SIG-M5 treated with dmso at 0.1 percent for 504 hours (cell line): ENCODE measurements at regions not wholly inside any gene's neighbourhood (a gene's known extent, or its start where the extent isn't known, plus 50 kb on each side); places are given as distances from the start of the nearest gene placed in this dataset.

Experiments used
- DNase-seq: peaks from one replicate; lab custom pipeline; 2025; ENCODE audit not compliant: unreplicated experiment; lab: John Stamatoyannopoulos, UW

DNA sequence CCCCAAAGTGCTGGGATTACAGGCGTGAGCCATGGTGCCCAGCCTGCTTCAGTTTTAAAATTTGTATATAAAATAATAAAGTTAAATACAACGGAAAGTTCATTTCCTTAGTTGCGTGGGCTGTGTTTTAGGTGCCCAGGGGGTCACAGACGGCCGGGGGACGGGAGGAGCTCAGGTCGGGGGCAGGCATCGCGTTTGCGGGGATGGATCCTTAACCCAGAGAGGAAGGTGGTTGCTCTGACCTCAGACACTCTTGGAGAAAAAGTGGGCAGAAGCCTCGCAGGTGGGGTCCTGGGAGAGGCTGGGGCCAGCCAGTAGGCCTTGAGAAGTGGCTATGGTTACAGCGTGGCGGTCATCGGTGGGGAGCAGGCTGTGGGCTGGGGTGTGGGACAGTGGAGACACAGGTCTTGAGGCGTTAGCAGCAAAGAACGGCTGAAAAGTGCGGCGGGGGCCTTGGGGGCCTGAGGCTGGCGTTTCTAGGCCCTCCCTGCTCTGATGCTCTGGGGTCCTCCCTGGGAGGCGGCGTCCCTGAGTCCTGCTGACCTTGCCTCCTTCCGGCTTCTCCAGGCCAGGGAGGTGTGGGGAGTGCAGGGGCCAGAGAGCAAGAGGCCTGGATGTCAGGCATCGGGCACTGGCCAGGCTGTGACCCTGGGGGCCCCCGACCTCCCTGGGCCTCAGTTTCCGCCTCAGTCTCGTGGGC lies 54.4 kb downstream of the UNCX start:
- DNase-seq: no peak

DNA sequence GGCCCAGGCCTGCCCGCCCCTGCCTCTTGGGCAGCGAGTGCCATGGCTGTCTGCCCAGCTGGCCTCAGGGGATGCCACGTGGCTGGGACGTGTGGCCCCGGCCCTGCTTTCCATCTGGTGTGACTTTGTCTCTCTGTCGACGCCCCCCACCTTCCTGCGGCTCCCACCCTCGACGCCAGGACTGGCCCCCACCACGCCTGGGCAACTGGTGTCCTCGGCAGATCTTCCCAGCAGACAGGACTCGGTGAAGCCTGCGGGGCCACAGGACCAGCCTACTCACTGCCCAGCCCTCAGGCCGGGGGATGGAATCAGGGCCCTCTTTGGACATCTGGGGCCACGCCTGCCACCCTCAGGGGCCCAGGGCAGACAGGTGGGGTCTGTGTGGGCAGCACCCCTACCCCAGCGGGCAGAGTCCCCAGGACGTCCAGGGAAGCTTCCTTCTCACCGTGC lies 55.1 kb downstream of the UNCX start:
- DNase-seq: no peak

DNA sequence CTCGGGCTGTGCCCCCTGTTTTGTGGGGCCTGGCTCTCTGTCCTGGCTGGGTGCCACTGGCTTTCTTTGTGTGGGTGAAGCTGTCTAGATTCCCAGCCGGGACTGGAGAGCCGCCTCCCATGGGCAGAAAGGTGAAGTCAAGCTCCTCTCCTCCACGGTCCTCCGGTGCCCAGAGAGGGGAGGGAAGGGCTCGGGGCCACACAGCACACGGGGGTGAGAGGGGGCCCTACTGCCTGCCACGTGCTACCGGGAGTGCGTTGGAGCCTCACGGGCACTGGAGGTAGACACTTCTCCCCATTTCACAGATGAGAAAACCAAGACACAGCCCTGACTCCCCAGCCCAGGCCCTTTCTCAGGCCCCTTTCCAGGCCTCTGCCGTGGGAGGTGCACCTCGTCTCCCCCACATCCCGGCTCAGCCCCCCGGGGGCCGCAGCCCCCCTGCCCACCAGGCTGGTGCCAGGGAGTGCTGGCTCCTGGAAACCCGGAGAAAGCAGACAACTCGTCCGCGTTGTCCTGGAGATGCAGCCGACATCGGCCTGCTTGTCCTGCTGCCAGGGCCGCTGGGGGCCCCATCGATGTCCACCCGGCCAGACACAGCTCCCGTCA lies 55.8 kb downstream of the UNCX start:
- DNase-seq: no peak

DNA sequence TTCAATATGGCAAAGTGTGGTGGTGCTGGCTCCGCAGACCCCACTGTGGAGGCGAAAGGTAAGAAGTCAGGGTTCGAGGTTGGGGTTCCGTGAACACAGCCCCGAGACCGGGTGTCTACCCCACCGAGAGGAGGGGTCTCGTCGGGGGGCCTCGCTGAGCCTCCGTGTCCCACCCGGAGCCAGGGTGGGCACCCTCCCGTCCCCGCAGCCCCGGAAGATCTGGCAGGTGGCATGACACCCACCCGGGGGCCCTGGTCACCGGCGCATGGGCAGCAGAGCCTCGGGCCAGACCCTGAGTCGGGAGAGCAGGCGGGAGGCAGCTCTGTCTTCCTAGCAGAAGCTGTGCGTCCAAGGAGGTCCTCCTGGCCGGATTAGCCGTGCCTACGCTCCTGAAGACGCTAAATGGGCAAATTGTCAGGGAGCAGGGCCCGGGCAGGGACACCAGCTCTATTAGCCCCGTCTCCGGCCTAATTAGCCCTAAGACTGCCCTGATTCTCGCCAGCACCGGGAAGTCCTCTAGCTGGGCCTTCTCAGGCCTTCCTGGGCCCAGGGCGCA lies 56.4 kb downstream of the UNCX start:
- DNase-seq: no peak

DNA sequence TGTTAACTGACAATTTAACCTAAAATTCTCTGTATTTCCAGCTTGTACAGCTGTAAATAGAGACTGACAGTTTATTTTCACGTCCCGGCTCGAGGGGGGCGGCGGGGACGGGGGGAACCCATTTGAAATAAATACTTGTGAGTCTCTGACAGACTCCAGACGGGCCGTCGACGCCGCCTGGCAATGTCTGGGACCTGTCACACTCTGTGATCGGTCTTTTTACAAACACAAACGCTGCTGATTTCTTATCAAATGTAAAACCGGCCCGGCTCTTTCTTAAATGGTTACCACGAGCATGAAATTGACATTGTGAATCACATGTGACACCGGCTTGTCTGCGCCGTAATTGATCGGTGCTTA lies 57.0 kb downstream of the UNCX start:
- DNase-seq: no peak

DNA sequence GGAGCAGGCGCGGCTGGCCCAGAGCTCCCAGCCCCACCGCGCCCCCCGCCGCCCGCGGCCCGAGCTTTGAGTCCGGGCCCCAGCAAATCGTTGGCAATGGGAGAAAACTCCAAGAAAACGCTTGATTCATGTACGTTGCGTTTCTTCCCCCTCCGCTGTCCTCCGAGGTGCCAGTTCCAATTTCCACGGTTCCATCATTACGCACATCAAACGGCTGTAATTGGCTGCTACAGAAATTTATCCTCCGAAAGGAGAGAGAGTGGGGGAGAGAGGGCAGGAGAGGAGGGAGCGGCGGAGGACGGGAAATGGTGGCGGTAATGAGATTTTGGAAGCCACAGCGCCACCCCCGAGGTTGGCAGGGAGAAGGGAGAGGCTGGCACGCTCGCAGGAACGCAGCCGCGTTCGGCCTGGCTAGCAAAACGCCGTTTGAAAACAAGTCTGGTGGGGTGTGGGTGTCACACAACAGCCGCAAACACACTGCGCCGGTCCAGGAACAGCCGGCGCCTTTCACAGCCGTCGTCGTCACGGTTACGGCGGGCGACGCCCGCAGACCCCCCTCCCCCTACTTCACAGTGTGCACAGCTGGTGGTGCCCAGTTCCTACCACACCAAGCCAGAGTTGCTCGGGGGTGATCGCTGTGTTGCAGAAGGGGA lies 57.5 kb downstream of the UNCX start:
- peak; percentile 27 for DNase-seq

DNA sequence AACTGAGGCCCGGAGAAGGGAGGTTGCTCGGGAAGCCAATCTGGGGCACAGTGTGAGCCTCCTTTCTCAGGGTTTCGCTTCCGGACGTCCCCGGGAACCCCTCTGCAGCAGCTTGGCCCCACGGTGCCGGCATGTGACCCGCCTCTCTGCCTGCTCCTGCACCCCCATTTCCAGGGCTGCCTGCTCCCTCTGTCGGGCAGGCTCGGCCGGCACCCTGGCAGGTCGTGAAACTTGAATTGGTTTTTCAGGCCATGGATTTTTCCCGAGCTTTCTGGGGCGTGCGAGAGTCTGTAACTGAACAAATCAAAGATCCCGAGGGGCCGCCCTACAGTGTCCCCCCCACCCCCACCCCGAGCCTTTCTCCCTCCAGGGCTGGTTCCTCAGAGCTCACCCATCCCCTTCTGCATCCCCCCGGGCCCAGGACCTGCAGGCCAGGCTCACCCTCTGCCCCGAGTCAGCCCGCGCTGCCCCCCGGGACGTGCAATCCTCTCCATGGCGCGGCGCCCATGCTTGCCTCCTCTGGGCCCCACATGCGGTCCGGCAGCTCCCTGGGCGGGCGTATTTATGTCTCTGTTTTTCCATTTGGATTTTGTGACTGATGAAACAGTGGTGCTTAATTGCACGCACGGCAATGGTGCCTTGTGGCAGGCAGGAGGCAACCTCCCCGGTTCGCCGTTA lies 58.1 kb downstream of the UNCX start:
- no peak for DNase-seq

DNA sequence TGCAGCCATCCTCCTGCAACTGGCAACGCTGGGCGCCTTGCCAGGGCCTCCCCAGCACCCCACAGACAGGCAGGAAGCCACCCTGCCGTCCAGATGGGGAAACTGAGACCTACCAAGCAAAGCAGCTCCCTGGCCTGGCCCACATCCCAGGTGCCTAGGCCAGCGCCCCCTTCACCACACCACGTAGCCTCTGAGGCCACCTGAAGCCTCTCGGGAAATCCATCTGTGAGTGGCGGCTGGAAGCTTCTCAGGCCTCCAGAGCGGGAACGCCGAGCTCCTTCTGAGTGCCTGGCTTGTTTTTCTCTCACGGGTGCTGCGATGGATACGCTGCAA lies 58.7 kb downstream of the UNCX start:
- no peak for DNase-seq

DNA sequence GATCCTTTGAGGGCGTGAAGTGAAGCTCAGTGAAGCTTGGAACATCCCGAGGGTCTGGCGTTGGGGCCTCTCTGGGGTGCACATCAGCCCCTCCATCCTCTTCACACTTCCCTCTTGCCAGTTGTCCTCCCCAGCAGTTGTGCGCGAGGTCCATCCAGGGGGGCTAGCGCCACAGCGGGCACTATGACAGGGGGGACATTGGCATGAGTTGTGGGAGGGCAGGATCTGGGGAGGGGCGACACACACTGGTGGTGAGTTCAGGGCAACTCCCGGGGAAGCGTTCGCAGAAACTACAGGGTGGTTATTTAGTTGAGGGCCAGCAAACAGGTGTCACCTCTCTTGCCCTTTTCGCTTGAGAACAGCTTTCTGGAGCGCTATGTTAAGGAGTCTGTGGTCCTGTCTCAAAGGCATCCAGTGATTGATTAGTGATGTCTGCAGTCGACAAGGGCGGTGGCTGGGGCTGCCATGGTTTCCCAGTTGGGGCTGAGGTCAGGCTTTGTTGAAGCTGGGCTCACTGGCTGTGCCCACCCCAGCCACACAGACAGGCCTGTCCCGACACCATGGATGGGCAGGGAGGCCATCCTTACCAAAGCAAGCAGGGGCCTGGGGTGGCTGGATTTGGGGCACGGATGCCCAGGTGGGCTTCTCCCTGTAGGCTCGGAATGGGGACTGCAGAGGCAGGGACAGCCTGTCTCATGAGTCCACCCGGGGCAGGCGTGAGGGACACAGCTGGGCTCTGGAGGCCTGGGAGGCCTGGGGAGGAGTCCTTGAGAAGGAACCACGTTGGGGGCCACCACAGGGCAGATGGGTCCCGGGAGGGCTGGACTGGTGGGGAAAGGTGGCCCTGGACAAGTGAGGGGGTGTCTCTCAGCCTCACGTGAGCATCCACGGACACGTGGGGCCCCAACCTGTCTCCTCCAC lies 59.4 kb downstream of the UNCX start:
- no peak for DNase-seq

DNA sequence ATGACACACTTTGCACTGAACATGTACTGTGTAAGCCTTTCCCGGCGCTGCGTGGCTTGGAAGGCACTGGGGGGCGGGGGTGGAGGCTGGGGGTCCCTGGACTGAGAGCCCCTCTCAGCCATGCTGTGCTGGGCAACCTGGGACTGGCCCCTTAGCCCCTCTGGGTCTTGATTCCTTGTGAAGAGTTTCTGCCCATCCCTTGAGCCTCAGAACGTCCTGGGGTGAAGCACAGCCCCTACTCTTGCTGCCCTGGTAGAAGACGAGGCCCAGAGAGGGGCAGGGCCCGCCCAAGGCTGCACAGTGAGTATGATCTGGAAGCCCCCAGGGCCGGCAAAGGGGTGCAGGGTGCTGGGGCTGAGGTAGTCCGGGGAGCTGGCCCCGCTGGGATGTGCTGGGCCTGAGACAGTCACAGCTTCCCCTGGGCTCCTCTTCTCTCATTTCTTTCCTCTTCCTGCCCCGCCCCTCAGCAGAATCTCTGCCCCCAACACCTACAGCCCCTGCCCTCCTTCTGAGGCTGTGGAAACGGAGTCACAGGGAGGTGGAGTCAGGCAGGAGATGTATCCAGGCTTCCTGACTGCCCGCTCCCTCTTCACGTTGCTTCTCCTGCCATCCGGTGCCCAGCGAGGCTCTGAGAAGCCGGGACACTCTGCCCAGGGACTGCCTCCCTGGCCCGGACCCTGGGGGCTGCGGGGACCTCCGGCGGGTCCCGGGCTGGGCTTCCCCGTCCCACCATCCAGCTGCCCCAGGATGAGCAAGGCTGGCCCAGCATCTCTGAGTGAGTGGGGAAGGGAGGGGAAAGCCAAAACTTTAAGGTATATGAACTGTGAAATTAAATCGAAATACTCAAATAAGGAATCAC lies 60.5 kb downstream of the UNCX start:
- DNase-seq: no peak

DNA sequence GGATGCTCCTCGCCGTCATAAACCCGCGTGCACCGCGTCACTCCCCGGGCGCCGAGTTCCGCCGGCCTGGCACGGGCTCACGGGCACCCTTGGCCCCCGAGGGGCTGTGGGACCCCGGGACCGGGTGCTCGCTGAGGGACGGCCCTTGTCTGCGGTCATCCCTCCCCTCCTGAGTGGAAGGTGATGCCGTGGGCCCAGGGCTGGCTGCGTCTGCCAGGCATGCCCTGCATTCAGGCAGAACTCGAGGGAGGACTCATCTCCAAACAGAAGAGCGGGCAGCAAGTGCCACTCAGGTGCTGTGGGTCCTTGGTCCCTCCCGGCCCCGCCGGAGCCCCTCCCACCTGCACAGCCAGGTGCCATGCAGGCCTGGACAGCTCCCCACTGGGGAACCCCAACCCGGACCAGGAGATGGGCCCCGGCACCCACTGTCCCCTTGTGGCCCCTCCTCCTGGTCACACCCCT lies 61.3 kb downstream of the UNCX start:
- DNase-seq: no peak

DNA sequence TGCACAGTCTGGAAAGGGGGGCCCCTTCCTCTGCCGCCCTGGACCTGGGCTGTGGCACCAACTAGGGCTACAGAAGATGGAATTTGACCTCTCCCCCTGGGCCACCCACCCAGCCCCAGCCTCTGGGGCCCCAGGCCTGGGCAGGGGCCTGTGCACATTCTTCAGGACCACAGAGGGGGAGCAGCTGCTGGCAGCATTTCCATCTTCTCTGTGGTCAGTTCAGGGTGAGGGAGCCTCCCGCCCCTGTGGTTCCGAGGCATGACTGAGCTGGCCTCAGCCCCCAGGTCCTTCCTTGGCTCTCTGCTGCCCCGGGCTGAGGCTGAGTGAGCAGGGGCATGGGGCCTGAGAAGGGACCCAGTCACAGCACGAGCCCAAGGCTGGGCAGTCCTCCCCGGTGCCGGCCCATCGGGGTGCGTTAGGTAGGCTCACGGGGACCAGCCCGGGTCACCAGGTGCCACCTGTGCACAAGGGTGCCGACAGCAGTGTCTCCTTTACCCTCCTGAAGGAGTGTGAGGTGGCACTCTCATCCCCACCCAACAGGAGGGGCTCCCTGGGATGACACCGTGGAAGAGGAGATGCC lies 63.2 kb downstream of the UNCX start:
- DNase-seq: no peak

DNA sequence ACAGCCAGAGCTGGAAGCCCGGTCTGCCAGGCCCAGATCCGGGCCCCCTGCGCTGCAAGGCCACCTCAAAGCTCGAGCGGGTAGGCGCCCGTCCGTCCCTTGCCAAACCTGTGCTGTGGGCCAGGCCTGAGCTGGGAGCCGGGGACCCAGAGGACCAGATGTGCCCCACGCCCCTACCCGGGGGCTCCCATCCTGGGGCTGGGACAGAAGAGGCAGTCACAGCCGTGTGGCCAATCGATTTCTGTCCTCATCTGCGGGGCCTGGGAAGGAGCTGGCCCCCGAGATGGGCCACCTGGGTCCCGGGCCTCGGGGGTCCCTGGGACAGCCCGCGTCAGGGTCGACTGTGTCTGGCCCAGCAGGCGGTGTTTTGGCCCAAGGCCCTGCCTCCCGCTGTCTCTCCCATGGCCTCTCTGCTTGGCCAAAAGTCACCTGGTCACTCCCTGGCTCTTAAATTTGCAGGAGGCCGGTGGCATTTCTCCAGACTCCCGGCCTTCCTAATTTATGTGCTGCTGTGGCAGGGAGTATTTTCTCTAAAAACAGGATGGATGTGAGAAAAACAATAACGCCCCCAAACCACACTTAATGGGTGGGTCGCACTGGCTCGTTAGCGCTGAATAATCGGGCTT lies 63.8 kb downstream of the UNCX start:
- DNase-seq: no peak

DNA sequence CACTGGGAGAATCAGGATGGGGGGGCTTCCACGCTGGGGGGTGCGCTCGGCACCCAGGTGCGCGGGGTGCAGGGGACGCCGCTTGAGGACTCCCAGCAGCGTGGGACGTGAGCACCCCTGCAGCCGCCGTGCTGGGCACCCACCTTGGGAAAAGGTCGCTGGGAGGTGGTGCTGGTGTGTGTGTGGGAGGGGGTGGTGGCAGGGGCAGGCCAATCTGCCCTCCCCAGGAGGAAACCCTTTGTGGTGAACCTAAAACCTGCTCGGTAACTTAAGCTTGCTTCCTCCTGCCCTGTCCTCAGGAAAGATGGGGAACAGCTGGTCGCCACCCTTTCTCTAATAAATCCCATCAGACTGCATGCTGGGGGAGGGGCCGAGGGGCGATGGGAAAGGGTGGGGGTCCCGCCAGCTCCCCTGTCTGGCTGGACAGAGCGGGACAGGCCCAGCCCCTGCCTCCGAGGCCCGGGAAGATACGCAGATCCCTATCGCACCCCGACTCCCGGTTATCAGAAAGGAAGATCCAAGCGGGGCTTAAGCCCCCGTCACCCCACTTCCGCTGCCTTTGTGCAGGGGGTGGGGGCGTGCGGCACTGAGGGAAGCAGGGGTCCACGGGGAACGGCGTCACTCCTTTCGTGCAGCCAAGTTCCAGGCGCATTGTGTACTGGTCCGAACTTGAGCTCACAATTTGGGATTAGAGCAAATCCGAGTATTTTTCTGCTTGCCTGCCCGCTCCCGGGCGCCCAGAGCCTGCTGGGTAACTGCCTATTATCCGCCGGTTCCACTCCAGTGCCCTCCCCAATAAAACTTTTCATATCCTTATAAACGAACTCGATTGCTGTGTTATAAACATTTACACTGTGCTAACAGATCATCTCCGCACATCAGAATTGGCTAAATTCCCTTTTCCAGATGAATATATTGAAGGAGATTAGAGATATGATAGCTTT lies 64.6 kb downstream of the UNCX start:
- no peak for DNase-seq

DNA sequence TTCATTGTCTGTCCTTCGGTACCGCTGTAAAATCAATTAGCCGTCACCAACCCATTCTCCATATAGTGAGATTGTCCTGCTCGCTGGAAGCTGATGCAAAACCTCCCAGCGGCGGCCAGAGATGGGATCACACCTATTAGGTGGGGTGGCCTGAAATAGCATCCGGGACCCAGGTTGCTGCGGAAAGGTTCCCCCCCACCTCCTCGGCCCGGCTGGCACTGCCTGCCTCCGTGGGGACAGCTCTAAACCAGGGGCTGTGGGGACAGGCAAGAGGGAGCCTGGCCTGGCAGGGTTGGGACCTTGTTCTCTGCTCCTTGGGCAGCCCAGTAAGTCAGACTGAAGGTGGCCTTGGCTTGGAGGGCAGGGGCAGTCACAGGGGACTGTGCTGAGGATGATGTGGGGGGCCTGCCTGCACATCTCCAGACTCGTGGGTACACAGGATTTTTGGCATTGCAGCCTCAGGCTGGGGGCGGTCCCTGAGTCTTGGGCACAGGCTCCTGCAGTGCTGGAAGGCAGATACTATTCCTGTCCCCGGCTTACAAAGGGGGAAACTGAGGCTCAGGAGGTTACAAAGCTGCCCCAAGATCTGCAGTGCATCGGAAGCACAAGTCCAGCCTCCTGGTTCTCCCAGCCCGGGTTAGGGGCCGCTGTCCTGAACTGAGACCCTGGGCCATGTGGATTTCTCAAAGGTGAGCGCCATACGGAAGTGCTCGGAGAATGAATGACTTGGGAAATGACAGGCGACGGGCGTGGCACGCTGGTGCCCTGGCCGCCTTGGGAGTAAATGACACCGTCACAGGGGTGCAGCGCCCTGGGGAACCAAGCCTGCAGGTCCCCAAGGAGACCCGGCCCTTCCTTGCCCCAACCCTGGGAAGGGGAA lies 65.6 kb downstream of the UNCX start:
- no peak for DNase-seq

DNA sequence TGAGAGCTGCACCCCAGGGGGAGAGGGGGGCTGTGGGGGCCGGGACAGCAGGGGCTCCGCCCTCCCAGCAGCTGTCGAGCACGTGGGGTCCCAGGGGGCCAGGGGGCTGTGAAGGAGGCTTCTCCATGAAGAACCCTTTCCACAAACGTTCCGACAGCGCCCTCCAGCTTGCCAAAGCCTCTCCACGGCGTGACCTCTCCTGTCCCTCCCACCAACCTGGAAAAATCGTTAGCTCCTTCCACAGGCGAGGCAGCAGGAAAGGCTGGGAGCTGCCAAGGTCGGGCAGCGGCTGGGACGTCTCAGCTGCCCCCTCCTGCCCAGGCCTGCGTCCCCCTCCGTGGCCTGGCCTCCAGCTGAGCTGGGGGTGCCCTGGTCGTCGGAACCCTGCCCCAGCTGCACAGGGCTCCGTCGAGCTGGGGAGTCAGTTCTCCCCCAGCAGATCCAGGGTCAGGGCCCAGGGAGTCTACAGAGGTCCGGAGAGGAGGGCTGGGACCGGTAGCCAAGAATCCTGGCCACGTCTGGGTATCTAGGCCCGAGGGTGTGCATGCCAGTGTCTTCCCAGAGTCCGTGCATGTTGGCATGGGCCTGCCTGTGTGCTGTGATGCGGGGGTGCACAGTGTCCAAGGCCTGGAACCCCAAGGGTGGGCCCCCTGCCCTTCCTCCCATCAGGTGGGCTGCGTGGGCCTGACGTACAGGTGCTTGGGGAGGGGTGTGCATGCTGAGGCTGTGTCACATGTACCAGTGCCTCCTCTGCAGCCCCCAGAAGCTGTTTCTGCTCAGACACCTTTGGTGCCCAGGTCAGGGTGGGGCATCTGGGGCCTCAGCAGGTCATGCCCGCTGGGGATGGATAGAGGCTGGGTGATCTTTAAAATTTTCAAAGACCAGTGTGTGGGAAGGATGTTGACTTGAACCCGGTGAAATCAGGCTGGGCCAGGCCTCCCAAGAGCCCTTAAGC lies 66.5 kb downstream of the UNCX start:
- DNase-seq: no peak
